SJCRH30 (cell line): ENCODE measurements at regions not wholly inside any gene's neighbourhood (a gene's known extent, or its start where the extent isn't known, plus 50 kb on each side); places are given as distances from the start of the nearest gene placed in this dataset.

ENCODE experiments used
- DNase-seq, 2 experiments: peaks; one replicate each; pipeline ENCODE4 v3.0.0-alpha.2; 2015 to 2020
- H3K27ac ChIP-seq: fragments of 250-450 bp; sonication (Bioruptor Pico); 2 replicates; pipeline ENCODE4 v1.5.1; 2020; ENCODE audit warnings: mild to moderate bottlenecking, moderate library complexity
- H3K27me3 ChIP-seq: fragments of 250-450 bp; sonication (Bioruptor Pico); 2 replicates; pipeline ENCODE4 v1.5.1; 2020; ENCODE audit warnings: mild to moderate bottlenecking, moderate library complexity
- H3K36me3 ChIP-seq: fragments of 250-450 bp; sonication (Bioruptor Pico); 2 replicates; pipeline ENCODE4 v1.5.1; 2020; ENCODE audit warnings: mild to moderate bottlenecking, moderate library complexity
- H3K4me1 ChIP-seq: fragments of 250-450 bp; sonication (Bioruptor Pico); 2 replicates; pipeline ENCODE4 v1.5.1; 2020; ENCODE audit warnings: mild to moderate bottlenecking, moderate library complexity
- H3K4me3 ChIP-seq: fragments of 250-450 bp; sonication (Bioruptor Pico); 2 replicates; pipeline ENCODE4 v1.5.1; 2020; ENCODE audit warnings: mild to moderate bottlenecking, moderate library complexity
- H3K9me3 ChIP-seq: fragments of 250-450 bp; sonication (Bioruptor Pico); replicated peaks from 2 replicates; pipeline ENCODE4 v1.5.1; 2020; ENCODE audit warnings: mild to moderate bottlenecking, moderate library complexity

GRCh38 chr10:78645975-78646374 lies 422.8 kb upstream of the ZMIZ1 start:
- Histone ChIP-seq H3K27ac (no peak overlapping the region), H3K4me3 (no peak overlapping the region), H3K4me1 (no peaks in the 10 kb centered on the region), H3K36me3 (no peaks in the 10 kb centered on the region), H3K27me3 (no peaks in the 10 kb centered on the region), H3K9me3 (no peaks in the 10 kb centered on the region)
- no peak for DNase-seq

- Histone ChIP-seq H3K4me1 (no peaks in the 10 kb centered on the region), H3K27ac (no peak overlapping the region), H3K9me3 (no peaks in the 10 kb centered on the region), H3K27me3 (no peaks in the 10 kb centered on the region), H3K36me3 (no peaks in the 10 kb centered on the region), H3K4me3 (no peak overlapping the region)
- DNase-seq = no peak
These were observed 420.4 kb upstream of the ZMIZ1 start for GRCh38 chr10:78648256-78648860.

- DNase-seq = no peak
- Histone ChIP-seq H3K4me3 (no peak overlapping the region), H3K36me3 (no peaks in the 10 kb centered on the region), H3K27me3 (no peaks in the 10 kb centered on the region), H3K9me3 (no peaks in the 10 kb centered on the region), H3K4me1 (no peaks in the 10 kb centered on the region), H3K27ac (no peak overlapping the region)
These were observed 419.3 kb upstream of the ZMIZ1 start for GRCh38 chr10:78649429-78649828.

- no peak overlapping the region for H3K27ac ChIP-seq
- H3K27me3 ChIP-seq = no peaks in the 10 kb centered on the region
- DNase-seq = no peak
These were observed 418.6 kb upstream of the ZMIZ1 start for GRCh38 chr10:78650122-78650521.

GRCh38 chr10:78651287-78651686 lies 417.5 kb upstream of the ZMIZ1 start:
- Histone ChIP-seq H3K4me3 (no peak overlapping the region), H3K36me3 (no peaks in the 10 kb centered on the region), H3K9me3 (no peaks in the 10 kb centered on the region), H3K4me1 (no peaks in the 10 kb centered on the region), H3K27me3 (no peaks in the 10 kb centered on the region), H3K27ac (no peak overlapping the region)
- DNase-seq = no peak

More at GRCh38 chr10:78650122-78650521, 418.6 kb upstream of the ZMIZ1 start:
- H3K4me3 ChIP-seq = no peak overlapping the region
- no peaks in the 10 kb centered on the region for H3K36me3 ChIP-seq
- no peaks in the 10 kb centered on the region for H3K4me1 ChIP-seq
- no peaks in the 10 kb centered on the region for H3K9me3 ChIP-seq

GRCh38 chr10:78653555-78653954 lies 415.2 kb upstream of the ZMIZ1 start:
- DNase-seq = no peak
- Histone ChIP-seq H3K27me3 (no peaks in the 10 kb centered on the region), H3K4me3 (no peak overlapping the region), H3K27ac (no peak overlapping the region), H3K9me3 (no peaks in the 10 kb centered on the region), H3K4me1 (no peaks in the 10 kb centered on the region), H3K36me3 (no peaks in the 10 kb centered on the region)

- H3K4me3 ChIP-seq = no peak overlapping the region
- no peaks in the 10 kb centered on the region for H3K27me3 ChIP-seq
- no peaks in the 10 kb centered on the region for H3K4me1 ChIP-seq
- no peak for DNase-seq
- no peak overlapping the region for H3K27ac ChIP-seq
- H3K36me3 ChIP-seq = no peaks in the 10 kb centered on the region
- H3K9me3 ChIP-seq = no peaks in the 10 kb centered on the region
These were observed 414.6 kb upstream of the ZMIZ1 start for GRCh38 chr10:78654047-78654590.

GRCh38 chr10:78655979-78656378 lies 412.8 kb upstream of the ZMIZ1 start:
- H3K27ac ChIP-seq = no peak overlapping the region
- DNase-seq = no peak
- no peaks in the 10 kb centered on the region for H3K9me3 ChIP-seq
- H3K4me3 ChIP-seq = no peak overlapping the region
- no peaks in the 10 kb centered on the region for H3K4me1 ChIP-seq
- no peaks in the 10 kb centered on the region for H3K27me3 ChIP-seq
- H3K36me3 ChIP-seq = no peaks in the 10 kb centered on the region

- H3K9me3 ChIP-seq = no peaks in the 10 kb centered on the region
- H3K36me3 ChIP-seq = no peaks in the 10 kb centered on the region
- no peak overlapping the region for H3K27ac ChIP-seq
- no peaks in the 10 kb centered on the region for H3K27me3 ChIP-seq
- H3K4me3 ChIP-seq = no peak overlapping the region
- H3K4me1 ChIP-seq = no peaks in the 10 kb centered on the region
- no peak for DNase-seq
These were observed 412.2 kb upstream of the ZMIZ1 start for GRCh38 chr10:78656417-78657162.

- Histone ChIP-seq H3K9me3 (no peaks in the 10 kb centered on the region), H3K4me3 (no peak overlapping the region), H3K27me3 (no peaks in the 10 kb centered on the region), H3K36me3 (no peaks in the 10 kb centered on the region), H3K27ac (no peak overlapping the region), H3K4me1 (no peaks in the 10 kb centered on the region)
- peak; percentile 56 to 74 for DNase-seq
These were observed 411.5 kb upstream of the ZMIZ1 start for GRCh38 chr10:78657163-78657861.

- H3K4me1 ChIP-seq = no peaks in the 10 kb centered on the region
- H3K9me3 ChIP-seq = no peaks in the 10 kb centered on the region
- no peak for DNase-seq
- no peak overlapping the region for H3K27ac ChIP-seq
- no peaks in the 10 kb centered on the region for H3K36me3 ChIP-seq
- H3K4me3 ChIP-seq = no peak overlapping the region
- H3K27me3 ChIP-seq = no peaks in the 10 kb centered on the region
These were observed 411.0 kb upstream of the ZMIZ1 start for GRCh38 chr10:78657862-78658165.

- no peaks in the 10 kb centered on the region for H3K36me3 ChIP-seq
- no peak overlapping the region for H3K27ac ChIP-seq
- no peak overlapping the region for H3K4me3 ChIP-seq
- no peaks in the 10 kb centered on the region for H3K9me3 ChIP-seq
- H3K27me3 ChIP-seq = no peaks in the 10 kb centered on the region
- H3K4me1 ChIP-seq = no peaks in the 10 kb centered on the region
- no peak for DNase-seq
These were observed 409.8 kb upstream of the ZMIZ1 start for GRCh38 chr10:78658645-78659597.

GRCh38 chr10:78659598-78659967 lies 409.2 kb upstream of the ZMIZ1 start:
- no peak for DNase-seq
- Histone ChIP-seq H3K27me3 (no peaks in the 10 kb centered on the region), H3K4me1 (no peaks in the 10 kb centered on the region), H3K4me3 (no peak overlapping the region), H3K36me3 (no peaks in the 10 kb centered on the region), H3K9me3 (no peaks in the 10 kb centered on the region), H3K27ac (no peak overlapping the region)

GRCh38 chr10:78660446-78661106 lies 408.2 kb upstream of the ZMIZ1 start:
- no peak for DNase-seq
- no peaks in the 10 kb centered on the region for H3K9me3 ChIP-seq
- no peaks in the 10 kb centered on the region for H3K36me3 ChIP-seq
- no peak overlapping the region for H3K27ac ChIP-seq
- H3K4me1 ChIP-seq = no peaks in the 10 kb centered on the region
- H3K27me3 ChIP-seq = no peaks in the 10 kb centered on the region
- no peak overlapping the region for H3K4me3 ChIP-seq
